Stimulated activated naive CD4-positive, alpha-beta T cell treated with Interleukin-2 at 50 U/mL for 16 hours (primary cell): ENCODE measurements at regions not wholly inside any gene's neighbourhood (a gene's known extent, or its start where the extent isn't known, plus 50 kb on each side); places are given as distances from the start of the nearest gene placed in this dataset.

Experiments
- DNase-seq: peaks from one replicate; lab custom pipeline; 2025; lab: John Stamatoyannopoulos, UW

DNA sequence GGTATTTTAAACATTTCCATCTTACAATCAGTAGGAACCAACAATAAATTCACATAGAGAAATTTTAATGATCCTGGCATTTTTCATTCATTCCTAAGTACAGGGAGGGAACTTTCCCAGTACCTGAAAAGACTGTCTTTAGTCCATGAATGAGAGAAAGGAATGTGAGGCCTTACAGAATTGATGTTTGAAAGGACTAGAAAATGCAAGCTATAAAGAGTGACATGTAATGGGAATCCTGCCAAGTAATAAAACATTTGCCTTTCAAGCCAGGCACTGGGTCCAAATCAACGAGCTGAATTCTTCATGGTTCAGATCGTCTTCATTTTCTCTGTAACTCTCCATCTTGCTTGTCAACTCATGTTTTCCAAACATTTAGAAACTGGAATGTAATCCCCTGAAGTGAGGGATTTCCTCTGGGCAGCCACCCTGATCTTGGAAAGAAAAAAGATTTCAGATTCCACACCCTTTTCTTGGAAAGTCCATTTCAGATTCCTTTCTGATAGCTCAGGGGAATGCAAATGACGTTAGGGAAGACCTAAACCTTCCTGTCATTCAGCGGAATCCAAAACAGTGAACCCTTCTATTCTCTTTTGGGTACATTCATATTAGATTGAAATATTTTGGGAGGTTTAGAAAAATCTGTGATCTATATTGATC, 315.8 kb downstream of the SH3GL2 start:
- no peak for DNase-seq

DNA sequence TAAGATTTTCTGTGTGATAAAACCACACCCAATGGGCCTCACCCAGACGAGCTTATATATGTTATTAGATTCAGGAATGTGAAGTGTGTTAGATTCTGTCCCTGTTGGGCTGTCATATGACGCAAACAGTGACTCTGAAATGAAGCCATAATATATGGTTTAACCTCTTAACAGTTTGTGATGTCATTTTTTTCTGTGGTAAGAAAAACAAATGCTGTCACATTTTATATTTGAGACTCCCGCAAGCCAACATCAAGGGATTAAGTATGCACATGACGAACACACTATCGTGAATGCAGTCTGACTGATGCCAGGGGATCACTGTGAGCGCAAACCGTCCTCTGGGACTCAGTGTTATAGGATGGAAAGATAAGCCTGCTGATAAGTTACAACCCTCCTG, 321.7 kb downstream of the SH3GL2 start:
- no peak for DNase-seq

DNA sequence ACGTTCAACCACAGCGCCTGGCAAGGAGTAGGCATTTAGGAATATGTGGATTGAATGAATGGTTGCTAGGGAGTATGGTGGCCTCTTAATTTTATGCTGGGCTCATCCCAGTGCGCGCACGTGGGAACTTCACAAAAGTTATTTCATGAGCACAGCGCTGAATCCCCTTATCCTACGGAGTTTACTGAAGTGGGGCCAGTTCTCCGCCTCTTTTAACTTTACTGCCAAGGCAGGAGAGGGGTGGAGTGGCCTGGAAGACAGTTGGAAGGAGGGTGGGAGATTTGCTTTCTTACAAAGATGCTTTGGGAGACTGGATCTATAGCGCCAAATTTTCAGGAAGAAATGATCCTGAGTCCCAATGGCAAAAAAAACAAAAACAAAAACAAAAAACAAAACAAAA, 326.5 kb downstream of the SH3GL2 start:
- no peak for DNase-seq

DNA sequence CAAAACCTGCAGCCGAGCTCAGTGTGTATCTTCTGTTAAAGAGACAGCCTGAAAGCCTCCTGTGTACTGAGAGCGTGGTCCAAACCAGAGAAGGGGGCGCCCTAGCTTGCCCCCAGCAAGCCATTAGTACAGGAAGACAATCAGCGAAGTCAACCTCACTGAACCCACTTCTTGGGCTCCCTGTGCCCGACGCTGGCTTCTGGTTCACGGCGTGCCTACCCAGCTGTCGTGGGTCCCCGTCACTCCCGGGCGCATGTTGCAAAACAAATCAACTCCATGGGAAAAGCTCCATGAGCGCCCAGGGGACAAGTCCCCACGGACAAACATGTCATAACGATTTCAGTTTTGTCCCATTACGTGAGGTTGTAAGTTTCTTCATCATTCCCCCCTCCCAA, 326.9 kb downstream of the SH3GL2 start:
- no peak for DNase-seq

DNA sequence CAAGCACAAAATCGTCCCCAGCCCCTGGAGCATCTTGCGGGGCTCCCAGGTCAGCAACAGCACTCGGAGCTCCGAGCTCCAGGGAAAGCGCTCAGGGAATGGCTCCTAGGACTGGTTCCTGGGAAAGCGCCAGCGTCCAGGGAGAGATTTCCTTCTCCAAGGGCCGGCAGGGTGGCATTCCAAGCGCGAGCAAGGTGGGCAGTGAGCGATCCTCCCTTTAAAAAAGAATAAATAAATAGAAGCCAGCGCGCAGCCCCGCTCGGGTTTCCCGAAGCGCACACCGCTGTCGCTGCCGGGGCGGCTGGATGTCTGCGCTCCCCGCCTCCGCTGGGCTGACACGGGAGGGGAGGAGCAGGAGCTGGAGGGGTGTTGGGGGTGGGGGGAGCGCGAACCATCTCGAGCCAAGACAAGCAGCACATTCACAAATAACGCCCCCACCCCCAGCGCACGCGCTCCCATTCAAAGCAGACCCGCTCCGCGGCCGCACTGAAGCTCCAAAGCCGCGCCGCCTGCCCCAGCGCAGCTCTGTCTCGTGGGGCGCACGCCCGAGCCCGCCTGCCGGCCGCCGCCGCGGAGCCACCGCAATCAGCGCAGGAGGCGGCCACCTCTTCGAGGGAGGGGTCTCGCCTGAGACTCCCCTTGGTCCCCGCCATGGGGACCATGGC, 327.4 kb downstream of the SH3GL2 start:
- DNase-seq = no peak

DNA sequence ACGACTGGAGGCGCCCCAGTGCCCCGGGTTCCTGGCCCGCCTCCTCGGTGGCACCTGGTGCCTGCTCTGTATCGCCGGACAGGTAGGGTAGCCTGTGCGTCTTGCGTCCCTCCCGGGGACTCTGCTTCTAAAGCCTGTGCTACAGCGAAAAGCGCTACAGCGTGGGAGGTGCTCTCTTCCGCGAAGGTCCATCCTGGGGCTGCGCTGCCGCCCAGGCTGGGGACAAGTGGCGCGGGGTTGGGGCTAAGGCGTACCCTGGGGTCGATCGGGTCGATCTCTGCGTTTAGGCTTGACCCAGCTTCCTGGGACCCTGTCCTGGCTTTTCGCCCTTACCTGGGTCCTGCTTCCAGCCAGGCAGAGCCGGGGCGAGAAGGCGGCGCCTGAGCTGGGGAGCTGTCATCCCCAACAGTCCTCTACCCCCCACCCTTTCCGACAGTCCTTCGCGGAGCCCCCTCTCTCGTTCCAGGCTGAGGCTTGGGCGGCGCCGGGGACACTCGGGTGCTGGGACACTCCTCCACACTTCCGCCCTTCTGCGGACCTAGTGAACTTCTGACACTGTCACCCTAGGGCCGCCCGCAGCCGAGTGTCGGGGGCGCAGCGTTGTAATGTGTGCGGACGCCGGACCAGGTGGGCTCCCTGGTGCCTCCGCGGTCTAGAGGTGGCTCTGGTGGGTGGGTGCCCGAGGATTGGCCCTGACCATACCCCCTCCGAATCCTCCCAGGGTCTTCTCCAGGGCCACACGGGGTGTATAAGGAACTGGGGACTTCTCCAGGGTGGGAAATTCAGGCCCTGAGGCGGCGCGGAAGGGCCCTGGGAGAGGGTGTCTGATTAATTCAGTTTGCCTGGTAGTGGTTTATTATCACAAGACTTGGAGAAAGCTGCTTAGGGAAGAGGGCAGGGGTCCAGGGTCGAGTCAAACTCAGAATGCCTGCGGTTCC, 328.2 kb downstream of the SH3GL2 start:
- DNase-seq = no peak

DNA sequence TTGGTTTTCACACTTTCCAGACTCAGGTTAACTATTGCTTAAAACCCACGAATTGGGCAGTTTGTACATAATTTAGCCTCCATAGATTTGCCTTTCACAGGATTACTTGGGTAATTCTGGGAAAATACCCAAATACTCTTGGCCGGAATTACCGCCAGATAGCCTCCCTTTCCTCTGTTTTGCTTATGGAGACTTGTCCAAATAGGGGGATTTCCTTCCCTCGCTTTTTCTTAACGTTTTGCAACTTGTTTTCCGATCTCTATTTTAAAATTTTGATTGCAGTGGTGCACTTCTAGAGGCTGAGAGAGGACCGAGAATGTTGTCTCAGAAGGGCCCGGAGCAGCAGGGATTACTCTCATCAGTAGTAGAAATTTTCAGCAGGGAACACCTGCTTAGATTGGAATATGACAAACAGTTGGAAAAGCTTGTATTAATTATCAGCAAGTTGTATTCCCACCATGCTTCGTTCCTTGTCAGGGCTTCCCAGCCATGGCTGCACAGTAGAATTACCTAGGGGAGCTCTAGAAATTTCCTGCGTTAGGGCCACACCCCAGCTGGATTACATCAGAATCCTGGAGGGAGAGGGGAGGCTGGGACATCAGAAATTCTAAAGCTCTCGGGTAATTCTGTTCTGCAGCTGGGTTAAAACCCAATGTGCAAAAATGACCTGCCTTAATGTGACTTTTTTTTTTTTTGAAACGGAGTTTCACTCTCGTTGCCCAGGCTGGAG, 329.1 kb downstream of the SH3GL2 start:
- no peak for DNase-seq

DNA sequence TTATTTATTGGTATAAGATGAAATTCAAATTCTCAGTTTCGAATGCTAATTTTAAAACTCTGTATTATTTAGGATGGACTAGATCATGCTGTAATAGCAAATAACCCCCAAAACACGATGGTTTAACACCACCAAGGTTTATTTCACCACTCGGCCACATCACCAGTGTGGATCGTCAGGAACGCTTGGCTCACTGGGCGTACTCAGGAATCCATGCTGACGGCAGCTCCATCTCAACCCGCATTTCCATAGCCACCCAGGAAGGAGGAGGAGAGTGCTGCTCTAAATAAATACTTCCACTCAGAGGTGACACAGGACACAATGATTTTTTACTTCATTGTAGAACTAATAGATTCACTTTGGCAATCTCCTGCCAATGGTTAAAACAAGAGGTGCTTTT, 347.4 kb downstream of the SH3GL2 start:
- no peak for DNase-seq

DNA sequence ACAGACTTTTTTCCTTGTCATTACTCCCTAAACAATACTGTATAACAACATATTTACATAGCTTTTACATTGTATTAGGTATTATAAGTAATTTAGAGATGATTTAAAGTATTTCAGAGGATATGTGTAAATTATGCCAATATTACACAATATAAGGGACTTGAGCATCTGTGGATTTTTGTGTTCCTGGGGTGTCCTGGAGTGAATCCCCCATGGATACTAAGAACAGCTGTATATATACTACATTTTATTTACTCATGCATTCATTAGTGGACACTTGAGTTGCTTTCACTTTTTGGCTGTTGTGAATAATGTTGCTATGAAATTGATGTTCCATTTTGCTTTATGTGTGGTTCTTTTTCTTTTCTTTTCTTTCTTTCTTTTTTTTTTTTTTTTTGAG, 348.8 kb downstream of the SH3GL2 start:
- no peak for DNase-seq

DNA sequence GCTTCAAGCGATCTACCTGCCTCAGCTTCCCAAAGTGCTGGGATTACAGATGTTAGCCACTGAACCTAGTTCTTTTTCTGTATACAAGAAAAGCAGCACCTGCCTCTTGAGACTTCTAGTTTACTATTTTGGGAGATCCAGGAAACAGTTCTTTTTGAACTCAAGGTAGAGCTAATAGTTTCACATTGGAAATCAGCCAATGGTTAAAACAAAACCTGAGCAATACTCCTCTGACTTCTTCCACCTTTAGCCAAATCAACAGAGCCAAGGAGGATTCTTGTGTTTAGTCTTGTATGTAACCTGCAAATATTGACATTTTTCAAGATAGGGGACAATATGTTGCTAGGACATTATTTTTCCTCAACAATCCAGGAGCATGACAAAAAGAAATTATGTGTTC, 349.4 kb downstream of the SH3GL2 start:
- DNase-seq = no peak

DNA sequence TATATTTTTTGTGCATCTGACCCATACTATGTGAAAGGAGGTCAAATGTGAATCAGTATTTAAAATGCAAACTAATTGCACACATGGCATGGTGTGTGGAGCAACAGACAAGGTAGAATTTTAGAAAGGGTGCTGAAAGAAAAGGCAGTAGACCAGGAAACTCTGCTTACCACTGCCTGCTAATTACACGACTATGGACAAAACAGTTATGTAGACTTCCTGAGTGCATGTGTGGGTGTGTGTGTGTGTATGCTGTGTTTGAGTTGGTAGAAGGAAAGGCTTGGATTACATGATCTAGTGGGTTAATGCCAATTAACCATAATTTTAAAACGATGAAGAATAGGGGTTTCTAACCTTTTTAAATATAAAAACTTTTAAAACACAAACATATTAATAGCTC, 349.9 kb downstream of the SH3GL2 start:
- no peak for DNase-seq

DNA sequence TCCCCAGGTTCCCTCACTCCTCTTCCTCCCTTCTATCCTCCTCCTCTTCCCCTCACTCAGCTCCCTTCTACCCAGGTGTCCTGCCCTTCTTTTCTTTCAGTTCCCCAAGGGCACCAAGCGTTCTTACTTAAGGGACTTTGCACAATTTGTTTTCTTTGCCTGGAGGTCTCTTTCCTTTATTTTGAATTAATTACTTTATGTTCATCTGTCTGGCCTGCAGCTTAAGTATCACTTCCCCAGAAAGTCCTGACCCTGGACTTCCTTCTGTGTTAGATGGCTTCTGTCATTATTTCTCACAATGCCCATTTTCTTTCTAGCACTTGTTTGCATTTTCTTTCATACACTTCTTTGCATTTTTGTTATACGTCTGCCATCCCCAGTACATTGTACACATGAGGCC, 350.6 kb downstream of the SH3GL2 start:
- no peak for DNase-seq

DNA sequence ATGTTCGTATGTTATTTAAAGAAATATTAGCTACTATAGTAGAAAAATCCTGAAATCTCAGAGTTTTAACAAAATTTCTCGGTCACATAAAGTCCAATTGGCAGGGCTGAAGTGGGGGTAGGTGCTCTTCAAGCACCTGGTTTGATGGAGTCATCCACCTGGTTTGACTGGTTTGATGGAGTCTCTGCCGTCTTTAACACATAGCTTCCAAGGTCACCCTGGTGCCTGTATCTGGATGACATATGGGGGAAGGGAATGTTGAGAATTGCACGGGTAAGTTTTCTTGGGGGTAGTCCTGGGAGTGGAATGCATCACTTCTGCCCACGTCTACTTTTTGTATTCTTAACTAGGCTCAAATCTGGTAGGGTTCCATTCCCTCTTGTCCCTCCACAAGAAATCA, 351.2 kb downstream of the SH3GL2 start:
- DNase-seq = no peak

DNA sequence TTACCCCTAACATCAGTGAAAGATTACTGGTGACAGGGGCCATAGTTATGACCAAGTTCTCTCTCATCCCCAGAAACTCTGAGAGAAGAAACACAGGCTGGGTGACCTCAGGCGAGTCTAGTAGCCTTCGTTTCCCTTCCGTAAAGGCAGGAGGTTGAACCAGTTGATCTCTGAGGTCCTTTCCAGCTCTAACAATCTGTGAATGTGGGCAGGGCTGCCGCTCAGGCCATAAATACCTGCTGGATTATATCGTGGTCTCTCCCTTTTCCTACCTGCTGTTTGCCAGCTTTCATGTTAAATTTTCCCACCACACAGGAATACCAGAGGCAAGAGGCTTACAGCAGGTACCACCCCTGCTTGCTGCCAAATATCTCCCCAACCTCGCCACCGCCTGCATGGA, 357.5 kb downstream of the SH3GL2 start:
- no peak for DNase-seq

DNA sequence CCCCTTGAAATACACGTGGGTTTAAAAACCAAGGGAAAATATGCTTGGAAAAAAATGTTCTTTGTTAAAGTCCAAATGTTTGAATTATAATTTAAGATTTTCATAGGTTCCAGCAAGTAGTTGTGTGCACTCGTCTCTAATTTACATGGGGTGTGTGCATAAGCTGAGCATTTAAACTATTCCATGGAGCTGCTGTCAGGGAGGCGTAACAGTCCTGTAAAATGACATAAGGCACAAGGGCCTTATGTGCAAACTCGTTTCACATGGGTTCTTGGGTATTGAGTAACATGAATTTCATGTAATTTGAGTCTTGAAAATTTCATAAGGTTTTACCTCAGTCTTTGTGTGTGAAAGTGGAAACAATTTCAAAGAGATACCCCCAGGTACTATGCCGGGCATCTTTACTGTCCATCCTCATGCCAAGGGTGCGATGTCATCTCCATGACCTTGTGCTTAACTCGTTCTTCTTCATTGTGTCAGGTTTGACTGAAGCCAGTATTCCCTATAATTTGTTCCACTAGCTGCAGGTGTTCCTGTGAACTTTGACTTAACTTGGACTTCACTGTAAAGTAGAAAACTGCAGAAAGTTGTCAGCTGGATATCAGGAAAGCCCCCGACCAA, 359.3 kb downstream of the SH3GL2 start:
- no peak for DNase-seq

DNA sequence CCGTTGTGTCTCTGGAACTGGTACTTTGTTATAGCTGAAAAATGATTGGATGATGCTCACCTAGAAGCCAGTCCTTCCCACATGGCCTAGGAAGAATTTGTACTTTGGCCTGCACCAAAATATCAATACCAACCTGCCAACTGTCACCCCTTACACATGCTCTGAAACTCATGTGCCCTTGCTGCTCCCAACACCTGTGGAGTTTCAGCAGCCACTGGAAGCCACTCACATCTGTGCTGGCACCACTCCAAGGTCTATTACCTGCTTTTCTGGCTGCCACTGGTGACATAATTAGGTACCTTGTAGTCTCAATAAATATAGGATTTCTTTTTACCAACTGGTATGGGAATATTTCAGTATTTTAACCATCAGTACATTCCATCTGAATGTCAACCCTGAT, 363.6 kb downstream of the SH3GL2 start:
- no peak for DNase-seq

DNA sequence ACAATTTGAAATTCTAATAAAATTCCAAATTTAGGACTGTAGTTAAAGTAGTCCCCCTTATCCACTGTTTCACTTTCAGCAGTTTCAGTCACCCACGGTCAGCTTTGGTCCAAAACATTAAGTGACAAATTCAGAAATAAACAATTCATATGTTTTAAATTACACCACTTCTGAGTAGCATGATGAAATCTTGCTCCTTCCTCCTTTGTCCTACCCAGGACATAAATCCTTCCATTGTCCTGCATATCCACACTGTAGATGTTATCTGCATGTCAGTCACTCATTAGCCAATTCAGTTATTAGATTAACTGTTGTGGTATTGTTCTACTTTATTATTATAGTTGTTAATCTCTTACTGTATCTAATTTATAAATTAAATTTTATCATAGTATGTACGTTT, 376.5 kb downstream of the SH3GL2 start:
- DNase-seq = no peak

DNA sequence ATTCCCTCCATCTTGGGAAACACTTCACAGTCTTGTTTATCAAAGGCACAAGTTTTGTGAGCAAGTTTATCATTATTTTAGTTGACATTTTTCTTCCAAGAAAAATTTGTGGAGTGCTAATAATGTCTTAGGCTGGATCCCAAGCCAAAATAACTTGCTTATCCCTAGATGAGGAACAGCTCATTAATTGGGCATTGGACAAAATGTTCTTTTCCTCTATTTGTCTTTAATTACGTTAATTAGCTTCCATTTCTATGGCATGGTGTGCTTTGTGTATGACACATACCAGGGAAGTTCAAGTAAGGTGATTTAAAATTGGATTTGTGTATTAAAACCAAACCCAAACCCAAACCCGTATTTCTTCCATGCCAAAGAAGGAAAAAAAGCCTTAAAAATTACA, 379.5 kb downstream of the SH3GL2 start:
- DNase-seq = no peak

DNA sequence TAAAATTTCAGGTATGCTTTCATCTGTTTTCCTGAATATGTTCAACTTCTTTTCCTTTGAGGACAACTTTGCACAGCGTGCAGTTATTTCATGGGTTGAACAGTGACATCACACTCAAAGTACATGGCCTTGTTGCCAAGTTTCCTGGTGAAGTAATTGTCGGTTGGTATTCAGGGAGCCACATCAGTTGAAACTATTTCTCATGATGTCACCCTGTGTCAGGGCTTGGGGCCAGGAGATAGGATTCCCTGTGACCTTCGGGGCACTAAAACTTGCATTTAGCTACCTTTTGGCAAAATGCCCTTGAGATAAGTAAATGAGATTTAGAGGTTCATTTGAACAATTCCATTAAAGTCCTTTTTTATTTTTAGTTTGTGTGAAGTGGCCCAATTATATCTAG, 383.9 kb downstream of the SH3GL2 start:
- DNase-seq = no peak

DNA sequence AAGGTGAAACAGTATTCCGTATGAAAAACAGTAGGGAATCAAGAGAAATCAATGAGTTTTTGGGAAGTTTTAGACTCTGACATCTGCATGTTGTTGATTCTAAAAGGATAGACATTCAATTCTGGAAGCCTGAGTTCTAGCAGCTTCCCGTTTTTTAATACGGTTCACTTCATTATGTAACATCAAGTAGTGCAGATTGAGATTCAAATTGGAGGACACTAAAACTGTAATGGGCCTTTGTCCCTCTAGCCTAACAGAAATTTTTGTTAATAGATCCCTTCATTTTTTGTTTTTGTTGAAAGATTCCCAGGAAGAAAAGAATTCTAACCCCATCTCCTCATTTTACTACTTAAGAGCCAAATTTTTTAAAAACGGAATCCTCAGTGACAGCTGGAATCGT, 384.6 kb downstream of the SH3GL2 start:
- no peak for DNase-seq

DNA sequence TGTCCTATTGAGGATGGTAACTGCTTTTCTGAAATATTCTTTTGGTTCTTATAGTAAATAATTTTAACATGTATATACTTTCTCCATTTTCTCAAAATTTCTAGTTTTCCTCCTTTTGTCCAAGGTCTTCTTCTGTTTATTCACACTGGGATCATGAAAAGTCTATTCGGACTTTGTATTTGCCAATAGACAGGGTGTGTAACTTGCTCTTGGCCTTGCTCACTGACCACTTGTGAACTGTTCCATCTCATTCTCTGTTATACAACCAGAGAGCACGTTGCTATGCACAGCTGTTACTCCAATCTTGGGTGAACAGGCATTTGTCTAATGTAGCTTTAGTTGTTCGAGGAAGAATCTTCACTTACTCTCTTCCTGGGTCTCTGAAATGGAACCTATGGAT, 388.9 kb downstream of the SH3GL2 start:
- DNase-seq = no peak

DNA sequence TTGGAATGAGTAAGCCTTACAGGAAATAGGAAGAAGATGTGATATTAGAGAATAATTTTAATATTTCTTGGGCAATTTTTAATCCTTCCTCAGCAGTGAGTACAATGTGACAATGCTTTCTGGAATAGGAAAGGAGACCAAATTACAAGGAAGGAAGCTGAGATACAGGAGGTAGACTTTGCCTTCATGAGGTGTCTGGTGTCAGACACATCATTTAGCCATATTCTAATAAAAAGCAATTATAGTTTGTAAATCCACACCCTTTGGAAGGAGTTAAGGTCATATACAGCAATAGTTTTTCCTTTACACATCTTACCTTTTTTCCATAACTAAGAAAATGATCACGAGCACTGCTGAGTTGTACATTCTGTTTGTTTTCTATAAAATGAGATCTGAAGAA, 390.4 kb downstream of the SH3GL2 start:
- no peak for DNase-seq
